ENCODE measurements at regions not wholly inside any gene's neighbourhood (a gene's known extent, or its start where the extent isn't known, plus 50 kb on each side); places are given as distances from the start of the nearest gene placed in this dataset.

DNA sequence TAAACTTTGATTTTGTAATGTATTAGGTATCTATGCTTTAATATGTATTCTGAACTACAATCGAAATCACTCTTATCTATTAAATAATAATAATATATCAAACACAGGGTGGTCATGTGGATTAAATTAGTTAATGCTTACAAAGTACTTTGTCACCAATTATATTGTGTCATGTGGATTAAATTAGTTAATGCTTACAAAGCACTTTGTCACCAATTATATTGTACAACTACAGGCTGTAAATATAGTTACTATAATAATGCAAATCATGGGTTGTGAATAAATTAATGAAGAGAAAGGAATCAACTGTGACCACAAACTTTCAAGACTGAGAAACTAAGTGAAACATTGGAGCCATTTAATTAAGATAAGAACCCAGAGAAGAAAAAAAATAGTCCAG lies 1929.1 kb upstream of the PCDH20 start:
- TF ChIP-seq FOXA1 (IDR thresholded peaks at IDR 0.05), result no peak
- TF ChIP-seq BHLHE40 (IDR thresholded peaks at IDR 0.05; ENCODE audit: borderline replicate concordance), result no peak
- no peak for TF ChIP-seq HDGF (IDR thresholded peaks at IDR 0.05; ENCODE audit: borderline replicate concordance)
- no peak for TF ChIP-seq ARNT (IDR thresholded peaks at IDR 0.05)
- no peak for TF ChIP-seq ZNF384 (IDR thresholded peaks at IDR 0.05)
- TF ChIP-seq, protein P1, sequence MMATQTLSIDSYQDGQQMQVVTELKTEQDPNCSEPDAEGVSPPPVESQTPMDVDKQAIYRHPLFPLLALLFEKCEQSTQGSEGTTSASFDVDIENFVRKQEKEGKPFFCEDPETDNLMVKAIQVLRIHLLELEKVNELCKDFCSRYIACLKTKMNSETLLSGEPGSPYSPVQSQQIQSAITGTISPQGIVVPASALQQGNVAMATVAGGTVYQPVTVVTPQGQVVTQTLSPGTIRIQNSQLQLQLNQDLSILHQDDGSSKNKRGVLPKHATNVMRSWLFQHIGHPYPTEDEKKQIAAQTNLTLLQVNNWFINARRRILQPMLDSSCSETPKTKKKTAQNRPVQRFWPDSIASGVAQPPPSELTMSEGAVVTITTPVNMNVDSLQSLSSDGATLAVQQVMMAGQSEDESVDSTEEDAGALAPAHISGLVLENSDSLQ (IDR thresholded peaks at IDR 0.05), result no peak
- no peak for TF ChIP-seq CTBP1 (IDR thresholded peaks at IDR 0.05; ENCODE audit: borderline replicate concordance)
- no peak for TF ChIP-seq SUZ12 (IDR thresholded peaks at IDR 0.05)
- TF ChIP-seq TARDBP (IDR thresholded peaks at IDR 0.05), result no peak
- TF ChIP-seq FOXM1 (IDR thresholded peaks at IDR 0.05; ENCODE audit: borderline replicate concordance), result no peak
- TF ChIP-seq SP1 (IDR thresholded peaks at IDR 0.05), result no peak
- TF ChIP-seq FOXK2 (IDR thresholded peaks at IDR 0.05), result no peak

All from HEK293T (cell line).